Calu3 (cell line): ENCODE measurements at regions not wholly inside any gene's neighbourhood (a gene's known extent, or its start where the extent isn't known, plus 50 kb on each side); places are given as distances from the start of the nearest gene placed in this dataset.

Experiments used
- BruUV-seq: library from RNA; stranded (reverse); fragments of 400-500 nt; replicated peaks from 2 replicates; lab custom pipeline; 2021; lab: Mats Ljungman, UMichigan
- CTCF ChIA-PET: fragments of 300-600 bp; sonication (Branson Sonifier 250); formaldehyde crosslinking; loops from one replicate; lab custom pipeline; 2022; ENCODE audit warnings: antibody characterized with exemption; lab: Charles Lee
- DNase-seq: peaks from one replicate; pipeline ENCODE4 v3.0.0; 2022
- H3K27ac Mint-ChIP-seq: one replicate; pipeline ENCODE4 v1.8.0; 2022; ENCODE audit warnings: mixed read lengths; ENCODE audit not compliant: unreplicated experiment
- H3K27me3 Mint-ChIP-seq: one replicate; pipeline ENCODE4 v1.8.0; 2022; ENCODE audit warnings: mixed read lengths; ENCODE audit not compliant: unreplicated experiment
- H3K36me3 Mint-ChIP-seq: one replicate; pipeline ENCODE4 v1.8.0; 2022; ENCODE audit warnings: mild to moderate bottlenecking, moderate library complexity, mixed read lengths; ENCODE audit not compliant: insufficient read depth, unreplicated experiment
- H3K4me1 Mint-ChIP-seq: one replicate; pipeline ENCODE4 v1.8.0; 2022; ENCODE audit warnings: mild to moderate bottlenecking, low read depth, mixed read lengths; ENCODE audit not compliant: unreplicated experiment
- H3K4me3 Mint-ChIP-seq: one replicate; pipeline ENCODE4 v1.8.0; 2022; ENCODE audit warnings: mild to moderate bottlenecking, low read depth, moderate library complexity, mixed read lengths; ENCODE audit not compliant: unreplicated experiment
- H3K9me3 Mint-ChIP-seq: one replicate; pipeline ENCODE4 v1.8.0; 2022; ENCODE audit warnings: low read depth, mixed read lengths; ENCODE audit not compliant: unreplicated experiment
- intact Hi-C: fragments of 100-400 bp; cut with micrococcal nuclease; formaldehyde crosslinking; loops from one replicate; pipeline ENCODE4 v1.10.0; 2022; ENCODE audit not compliant: unreplicated experiment
- TF ChIP-seq, protein P1 (sequence below): fragments of 200-600 bp; IDR thresholded peaks from one replicate; pipeline ENCODE4 v1.8.0; 2022; ENCODE audit warnings: antibody characterized with exemption; ENCODE audit not compliant: unreplicated experiment

DNA sequence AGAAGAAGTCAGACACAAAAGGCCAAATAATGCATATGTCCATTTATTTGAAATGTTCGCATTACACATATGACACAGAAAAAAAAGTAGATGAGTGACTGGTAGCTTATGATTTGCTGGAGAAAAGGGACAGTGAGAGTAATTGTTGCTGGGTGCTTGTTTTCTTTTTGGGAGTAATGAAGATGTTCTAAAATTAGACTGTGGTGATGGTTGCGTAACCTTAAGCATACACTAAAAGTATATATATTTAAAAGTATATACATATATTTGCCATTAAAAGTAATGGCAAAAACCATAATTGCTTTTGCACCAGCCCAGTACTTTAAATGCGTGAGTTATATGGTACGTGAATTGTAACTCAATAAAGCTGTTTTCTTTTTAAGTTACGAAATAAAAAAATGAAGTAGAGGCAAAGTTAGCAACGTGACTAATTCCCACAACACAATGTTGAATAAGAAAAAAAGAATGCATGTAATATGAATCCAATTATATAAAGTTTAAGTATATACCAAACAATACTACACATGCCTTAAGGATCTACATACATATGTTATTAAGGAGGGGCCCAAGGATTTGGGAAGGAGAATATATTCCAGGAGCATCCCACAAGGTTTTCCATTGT is 360.4 kb upstream of the CELF2 start:
- Mint-ChIP-seq H3K27ac (no peak overlapping the region), H3K9me3 (peaks cover 2% of the 10 kb centered on the region), H3K4me1 (no peaks in the 10 kb centered on the region), H3K36me3 (no peaks in the 10 kb centered on the region), H3K27me3 (no peaks in the 10 kb centered on the region), H3K4me3 (no peak overlapping the region)
- CTCF ChIA-PET, result no interaction called here
- BruUV-seq, result no TSS peak
- TF ChIP-seq, protein P1, sequence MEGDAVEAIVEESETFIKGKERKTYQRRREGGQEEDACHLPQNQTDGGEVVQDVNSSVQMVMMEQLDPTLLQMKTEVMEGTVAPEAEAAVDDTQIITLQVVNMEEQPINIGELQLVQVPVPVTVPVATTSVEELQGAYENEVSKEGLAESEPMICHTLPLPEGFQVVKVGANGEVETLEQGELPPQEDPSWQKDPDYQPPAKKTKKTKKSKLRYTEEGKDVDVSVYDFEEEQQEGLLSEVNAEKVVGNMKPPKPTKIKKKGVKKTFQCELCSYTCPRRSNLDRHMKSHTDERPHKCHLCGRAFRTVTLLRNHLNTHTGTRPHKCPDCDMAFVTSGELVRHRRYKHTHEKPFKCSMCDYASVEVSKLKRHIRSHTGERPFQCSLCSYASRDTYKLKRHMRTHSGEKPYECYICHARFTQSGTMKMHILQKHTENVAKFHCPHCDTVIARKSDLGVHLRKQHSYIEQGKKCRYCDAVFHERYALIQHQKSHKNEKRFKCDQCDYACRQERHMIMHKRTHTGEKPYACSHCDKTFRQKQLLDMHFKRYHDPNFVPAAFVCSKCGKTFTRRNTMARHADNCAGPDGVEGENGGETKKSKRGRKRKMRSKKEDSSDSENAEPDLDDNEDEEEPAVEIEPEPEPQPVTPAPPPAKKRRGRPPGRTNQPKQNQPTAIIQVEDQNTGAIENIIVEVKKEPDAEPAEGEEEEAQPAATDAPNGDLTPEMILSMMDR, result no peak
- DNase-seq, result no peak
- intact Hi-C loops, result no loop called here

- H3K27me3 Mint-ChIP-seq, result no peaks in the 10 kb centered on the region
- intact Hi-C loops, result no loop called here
- BruUV-seq, result no TSS peak
- no peaks in the 10 kb centered on the region for H3K36me3 Mint-ChIP-seq
- H3K9me3 Mint-ChIP-seq, result no peaks in the 10 kb centered on the region
- no peaks in the 10 kb centered on the region for H3K4me1 Mint-ChIP-seq
- no peak for DNase-seq
- TF ChIP-seq, protein P1, result no peak
- no peak overlapping the region for H3K27ac Mint-ChIP-seq
- H3K4me3 Mint-ChIP-seq, result no peak overlapping the region
- CTCF ChIA-PET, result no interaction called here
Observed at GRCh38 chr10:10658172-10658785, 359.4 kb upstream of the CELF2 start.

DNA sequence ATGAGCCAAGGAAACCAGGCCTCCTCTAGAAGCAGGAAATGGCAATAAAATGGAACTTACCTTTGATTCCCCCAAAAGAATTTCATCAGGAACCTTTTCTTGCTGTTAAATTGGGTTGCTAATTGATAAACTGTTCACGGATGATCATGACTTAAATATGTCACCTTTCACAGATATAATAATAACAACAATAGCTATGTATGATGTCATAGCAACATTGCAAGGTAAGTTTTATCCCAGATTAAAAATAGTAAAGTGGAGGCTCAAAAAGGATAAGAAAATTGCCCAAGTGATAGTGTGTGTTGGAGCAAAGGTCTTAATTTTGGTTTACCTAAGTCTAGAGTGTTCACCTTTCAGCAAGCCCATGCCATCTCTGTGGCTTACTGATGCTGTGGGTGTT is 357.6 kb upstream of the CELF2 start:
- CTCF ChIA-PET, result no interaction called here
- BruUV-seq, result no TSS peak
- H3K9me3 Mint-ChIP-seq, result no peaks in the 10 kb centered on the region
- H3K27me3 Mint-ChIP-seq, result no peaks in the 10 kb centered on the region
- TF ChIP-seq, protein P1, result no peak
- H3K36me3 Mint-ChIP-seq, result no peaks in the 10 kb centered on the region
- H3K27ac Mint-ChIP-seq, result no peak overlapping the region
- DNase-seq, result no peak
- intact Hi-C loops, result no loop called here
- H3K4me3 Mint-ChIP-seq, result no peak overlapping the region
- no peaks in the 10 kb centered on the region for H3K4me1 Mint-ChIP-seq

GRCh38 chr10:10661176-10661575 is 356.5 kb upstream of the CELF2 start:
- H3K27ac Mint-ChIP-seq, result no peak overlapping the region
- no peaks in the 10 kb centered on the region for H3K9me3 Mint-ChIP-seq
- BruUV-seq, result no TSS peak
- H3K4me1 Mint-ChIP-seq, result no peaks in the 10 kb centered on the region
- no peaks in the 10 kb centered on the region for H3K36me3 Mint-ChIP-seq
- CTCF ChIA-PET, result no interaction called here
- no peak overlapping the region for H3K4me3 Mint-ChIP-seq
- no peaks in the 10 kb centered on the region for H3K27me3 Mint-ChIP-seq
- DNase-seq, result no peak
- TF ChIP-seq, protein P1, result no peak
- intact Hi-C loops, result no loop called here
